GM12864 (cell line): ENCODE measurements at regions not wholly inside any gene's neighbourhood (a gene's known extent, or its start where the extent isn't known, plus 50 kb on each side); places are given as distances from the start of the nearest gene placed in this dataset.

Experiments used
- DNase-seq: peaks from one replicate; pipeline ENCODE4 v3.0.0-alpha.2; 2011; ENCODE audit warnings: low read depth
- H3K4me3 ChIP-seq: 2 replicates; pipeline ENCODE4 v1.5.1; 2011; ENCODE audit warnings: mild to moderate bottlenecking, low read depth, low read length, control low read depth
- TF ChIP-seq, protein P1 (sequence below): IDR thresholded peaks from 2 replicates; pipeline ENCODE4 v1.5.1; 2011; ENCODE audit warnings: low read depth, mild to moderate bottlenecking, moderate library complexity, low read length, control low read depth, inconsistent platforms; ENCODE audit errors: missing control alignments

DNA sequence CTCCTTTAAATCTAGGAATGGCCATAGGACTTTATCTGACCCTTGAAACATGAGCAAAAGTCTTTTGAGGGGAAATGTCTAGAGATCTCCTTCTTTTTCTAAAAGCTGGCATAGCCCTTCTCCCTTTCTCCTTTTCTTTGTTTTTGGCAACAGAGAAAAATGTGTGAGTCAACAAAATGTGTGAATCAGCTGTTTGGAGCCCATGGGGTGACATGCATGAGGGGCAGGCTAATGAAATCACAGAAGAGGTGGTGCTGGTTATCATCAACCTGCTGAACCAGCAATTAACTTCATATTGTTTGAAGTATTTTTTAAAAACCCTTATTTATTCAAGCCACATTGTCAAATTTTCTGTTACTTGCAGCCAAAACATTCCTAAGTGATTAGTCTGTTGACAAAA lies 132.3 kb downstream of the CCDC59 start:
- TF ChIP-seq, protein P1, sequence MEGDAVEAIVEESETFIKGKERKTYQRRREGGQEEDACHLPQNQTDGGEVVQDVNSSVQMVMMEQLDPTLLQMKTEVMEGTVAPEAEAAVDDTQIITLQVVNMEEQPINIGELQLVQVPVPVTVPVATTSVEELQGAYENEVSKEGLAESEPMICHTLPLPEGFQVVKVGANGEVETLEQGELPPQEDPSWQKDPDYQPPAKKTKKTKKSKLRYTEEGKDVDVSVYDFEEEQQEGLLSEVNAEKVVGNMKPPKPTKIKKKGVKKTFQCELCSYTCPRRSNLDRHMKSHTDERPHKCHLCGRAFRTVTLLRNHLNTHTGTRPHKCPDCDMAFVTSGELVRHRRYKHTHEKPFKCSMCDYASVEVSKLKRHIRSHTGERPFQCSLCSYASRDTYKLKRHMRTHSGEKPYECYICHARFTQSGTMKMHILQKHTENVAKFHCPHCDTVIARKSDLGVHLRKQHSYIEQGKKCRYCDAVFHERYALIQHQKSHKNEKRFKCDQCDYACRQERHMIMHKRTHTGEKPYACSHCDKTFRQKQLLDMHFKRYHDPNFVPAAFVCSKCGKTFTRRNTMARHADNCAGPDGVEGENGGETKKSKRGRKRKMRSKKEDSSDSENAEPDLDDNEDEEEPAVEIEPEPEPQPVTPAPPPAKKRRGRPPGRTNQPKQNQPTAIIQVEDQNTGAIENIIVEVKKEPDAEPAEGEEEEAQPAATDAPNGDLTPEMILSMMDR: no peak
- no peak for DNase-seq

DNA sequence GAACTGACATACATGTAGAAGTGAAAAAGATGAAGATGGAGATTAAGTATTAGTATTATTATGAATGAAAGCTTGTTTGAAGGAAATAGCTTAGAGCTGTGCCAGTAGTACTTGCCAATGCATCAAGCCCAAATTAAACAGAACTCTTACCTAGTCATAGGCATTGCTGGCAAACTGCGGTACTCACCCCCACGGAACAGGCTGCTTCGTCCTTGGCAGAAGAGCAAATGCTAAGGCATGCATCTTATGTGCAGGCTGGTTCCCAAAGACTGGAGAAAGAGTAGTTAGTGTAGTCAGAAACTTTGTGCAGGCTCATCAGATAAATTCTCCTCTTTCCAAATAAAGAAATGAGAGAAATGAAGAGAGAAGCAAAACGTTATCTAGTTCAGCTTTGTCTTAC lies 134.8 kb downstream of the CCDC59 start:
- TF ChIP-seq, protein P1: no peak
- H3K4me3 ChIP-seq: no peak overlapping the region
- DNase-seq: no peak

More for the DNA sequence above, 132.3 kb downstream of the CCDC59 start:
- H3K4me3 ChIP-seq: no peak overlapping the region

DNA sequence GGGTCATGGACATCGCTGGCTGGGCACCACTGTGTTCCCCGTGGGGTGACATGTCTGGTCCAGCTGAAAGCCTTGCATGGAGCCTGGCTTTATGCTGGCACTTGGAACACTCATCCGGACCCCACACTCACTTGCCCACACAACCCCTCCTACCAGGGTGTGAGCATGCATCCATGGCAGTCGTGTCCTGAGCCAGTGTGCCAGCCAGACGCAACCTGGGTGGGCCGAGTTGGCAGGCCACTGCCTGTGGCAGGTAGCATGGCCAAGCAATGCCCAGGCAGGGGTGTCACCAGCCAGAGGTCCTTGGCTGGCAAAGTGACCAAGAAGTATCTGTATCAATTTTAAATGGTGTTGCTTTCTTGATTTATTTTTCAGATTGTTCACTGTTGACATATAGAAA lies 141.7 kb downstream of the CCDC59 start:
- no peak for DNase-seq
- TF ChIP-seq, protein P1: no peak
- no peak overlapping the region for H3K4me3 ChIP-seq

DNA sequence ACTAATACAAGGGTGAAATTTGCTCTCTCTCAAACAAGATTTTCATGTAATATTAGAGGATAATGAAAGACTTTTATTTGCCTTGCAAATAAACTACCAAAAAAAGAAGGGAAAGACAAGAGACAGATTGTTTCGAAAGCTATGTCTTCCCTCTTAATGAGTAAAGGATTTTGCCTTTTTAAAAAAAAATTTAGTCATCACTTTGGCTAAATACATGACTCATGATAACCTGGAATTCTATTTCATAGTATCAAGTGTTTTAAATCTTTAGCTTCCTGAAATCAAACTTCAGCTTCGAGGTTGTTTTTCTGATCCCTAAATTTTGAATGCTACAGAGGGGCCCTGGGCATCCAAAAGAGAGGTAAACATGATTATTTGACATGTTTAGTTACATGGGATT lies 144.4 kb downstream of the CCDC59 start:
- TF ChIP-seq, protein P1: no peak
- no peak for DNase-seq
- H3K4me3 ChIP-seq: no peak overlapping the region

DNA sequence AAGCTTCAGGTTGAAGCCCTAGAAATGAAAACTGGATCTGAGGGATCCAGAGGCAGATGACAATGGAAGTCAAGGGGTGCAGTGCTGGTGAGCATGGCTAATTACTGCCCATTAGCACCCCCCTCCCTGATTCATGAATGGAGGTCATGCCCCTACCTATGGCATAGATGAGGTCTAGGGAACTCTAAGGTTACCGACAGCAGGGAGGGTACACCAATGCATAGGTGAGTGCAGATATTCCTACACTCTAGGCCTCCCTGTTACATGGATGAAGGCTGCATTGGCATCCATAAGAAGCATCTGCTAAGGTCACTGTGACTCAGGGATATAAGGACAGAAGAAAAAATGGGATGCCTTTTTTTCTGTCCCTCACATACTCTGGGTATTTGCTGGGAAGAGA lies 147.3 kb downstream of the CCDC59 start:
- no peak for DNase-seq
- TF ChIP-seq, protein P1: no peak
- no peak overlapping the region for H3K4me3 ChIP-seq

DNA sequence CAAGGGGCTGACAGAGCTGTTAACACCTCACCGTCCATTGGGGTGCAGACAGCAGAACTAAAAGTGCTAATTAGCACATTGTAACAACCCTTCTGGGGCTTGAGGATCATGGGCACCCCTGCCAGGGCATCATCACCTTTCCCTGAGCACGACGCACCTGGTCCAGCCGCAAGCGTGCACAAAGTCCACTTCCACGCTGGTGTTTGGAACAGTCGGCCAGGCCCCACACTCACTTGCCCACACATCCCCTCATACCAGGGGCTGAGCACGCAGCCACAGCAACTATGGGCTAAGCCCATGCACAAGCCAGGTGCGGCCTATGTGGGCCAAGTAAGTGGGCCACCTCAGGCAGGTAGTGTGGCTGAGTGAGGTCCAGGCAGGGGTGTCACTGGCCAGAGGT lies 148.7 kb downstream of the CCDC59 start:
- TF ChIP-seq, protein P1: no peak
- no peak overlapping the region for H3K4me3 ChIP-seq
- DNase-seq: no peak

DNA sequence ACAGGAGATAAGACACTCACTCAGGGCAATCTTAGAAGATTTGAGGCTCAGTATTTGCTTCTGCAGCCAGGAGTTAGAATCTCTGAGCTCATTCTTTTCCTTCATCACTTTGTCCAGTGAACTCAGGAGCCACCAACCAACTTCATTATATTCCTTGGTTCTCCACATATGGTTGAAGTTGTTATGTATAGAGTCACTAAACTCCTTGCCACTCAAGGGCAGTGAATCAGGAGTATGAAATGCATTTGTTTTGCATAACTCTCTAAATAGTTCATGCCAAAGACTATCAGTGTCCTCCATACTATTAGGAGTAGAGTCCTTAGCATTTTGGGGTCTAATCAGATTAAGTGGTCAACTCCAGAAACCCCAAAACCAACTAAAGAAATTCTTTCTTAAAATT lies 150.6 kb downstream of the CCDC59 start:
- no peak for DNase-seq
- H3K4me3 ChIP-seq: no peak overlapping the region
- TF ChIP-seq, protein P1: no peak
